ENCODE measurements at regions not wholly inside any gene's neighbourhood (a gene's known extent, or its start where the extent isn't known, plus 50 kb on each side); places are given as distances from the start of the nearest gene placed in this dataset.
A peak's percentile ranks its signal among the peaks of the same experiment; 100 is the strongest.

DNA sequence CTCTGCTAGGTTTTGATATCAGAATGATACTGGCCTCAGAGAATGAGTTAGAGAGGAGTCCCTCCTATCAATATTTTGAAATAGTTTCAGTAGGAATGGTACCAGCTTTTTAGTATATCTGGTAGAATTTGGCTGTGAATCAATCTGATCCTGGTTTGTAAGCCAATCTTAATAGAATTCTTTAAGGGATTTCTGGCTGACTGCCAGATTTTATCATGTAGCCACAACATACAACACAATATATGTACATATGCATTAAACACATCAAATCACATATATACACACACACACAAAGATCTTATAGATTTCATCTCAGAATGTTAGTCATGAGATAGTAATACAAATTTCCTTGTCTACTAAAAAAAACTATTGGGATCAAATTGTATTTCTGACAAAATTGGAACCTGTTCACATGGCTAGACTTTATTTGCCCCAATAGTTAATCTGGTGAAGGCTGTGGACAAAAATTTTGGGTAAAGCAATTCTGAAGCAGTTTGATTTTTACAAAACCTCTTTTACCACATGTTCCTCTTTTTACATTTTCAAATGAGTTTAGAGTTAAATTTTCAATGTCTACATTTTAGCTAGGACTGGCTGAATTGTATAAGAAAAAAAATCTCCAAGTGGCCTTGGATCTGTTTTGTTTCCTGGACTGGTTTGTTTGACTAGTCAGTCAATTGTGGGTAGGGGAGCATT is 151.7 kb downstream of the FASLG start:
- DNase-seq: no peak

DNA sequence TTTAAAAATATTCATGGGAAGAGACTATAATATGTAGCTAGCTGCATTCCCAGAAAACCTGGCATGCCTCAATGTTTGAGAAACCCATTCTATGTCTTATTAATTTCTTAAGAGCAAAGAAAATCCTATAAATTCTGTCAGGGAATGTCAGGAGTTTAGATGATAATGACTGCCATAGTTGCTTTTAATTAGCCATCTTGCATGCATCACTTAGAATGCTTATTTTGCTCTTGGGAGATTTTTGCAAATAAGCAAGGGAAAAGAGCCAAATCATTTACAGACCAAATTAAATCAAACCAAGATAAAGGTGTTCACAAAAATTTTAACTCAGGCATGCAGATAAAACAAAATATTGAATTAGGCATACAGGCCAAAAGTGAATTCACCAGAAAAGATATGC is 152.8 kb downstream of the FASLG start:
- no peak for DNase-seq

DNA sequence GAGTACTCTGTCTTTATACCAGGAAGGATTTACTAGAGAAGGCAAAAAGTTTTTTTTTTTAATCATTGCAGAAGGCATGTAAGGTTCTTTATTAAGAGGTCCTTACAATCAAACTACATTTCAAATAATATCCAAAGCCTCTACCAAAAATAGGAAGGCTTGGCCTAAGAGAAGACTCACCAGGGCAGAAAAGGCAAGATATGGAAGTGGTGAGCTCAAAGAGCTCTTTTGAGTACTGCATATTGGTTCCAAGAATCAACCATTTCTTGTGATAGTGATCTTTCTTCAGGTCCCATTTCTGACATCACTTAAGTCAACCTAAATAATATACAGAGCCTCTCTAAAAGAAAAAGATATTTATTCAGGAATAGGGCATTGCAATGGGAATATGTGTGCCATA is 153.2 kb downstream of the FASLG start:
- no peak for DNase-seq

DNA sequence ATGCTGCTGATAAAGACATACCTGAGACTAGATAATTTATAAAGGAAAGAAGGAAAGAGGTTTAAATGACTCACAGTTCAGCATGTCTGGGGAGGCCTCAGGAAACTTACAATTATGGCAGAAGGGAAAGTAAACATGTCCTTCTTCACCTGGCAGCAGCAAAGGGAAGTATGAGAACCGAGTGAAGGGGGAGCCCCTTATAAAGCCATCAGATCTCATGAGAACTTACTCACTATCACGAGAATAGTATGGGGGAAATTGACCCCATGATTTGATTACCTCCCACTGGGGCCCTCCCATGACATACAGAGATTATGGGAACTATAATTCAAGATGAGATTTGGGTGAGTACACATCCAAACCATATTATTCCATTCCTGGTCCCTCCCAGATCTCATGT is 154.4 kb downstream of the FASLG start:
- DNase-seq: no peak

DNA sequence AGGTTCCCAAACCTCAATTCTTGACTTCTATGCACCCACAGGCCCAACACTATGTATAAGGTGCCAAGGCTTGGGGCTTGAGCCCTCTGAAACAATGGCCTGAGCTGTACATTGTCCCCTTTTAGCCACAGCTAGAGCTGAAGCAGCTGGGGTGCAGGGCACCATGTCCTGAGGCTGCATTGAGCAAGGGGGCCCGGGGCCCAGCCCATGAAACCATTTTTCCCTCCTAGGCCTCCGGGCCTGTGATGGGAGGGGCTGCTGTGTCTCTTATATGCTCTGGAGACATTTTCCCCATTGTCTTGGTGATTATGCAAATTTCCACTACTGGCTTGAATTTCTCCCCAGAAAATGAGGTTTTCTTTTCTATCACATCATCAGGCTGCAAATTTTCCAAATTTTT is 155.5 kb downstream of the FASLG start:
- no peak for DNase-seq

DNA sequence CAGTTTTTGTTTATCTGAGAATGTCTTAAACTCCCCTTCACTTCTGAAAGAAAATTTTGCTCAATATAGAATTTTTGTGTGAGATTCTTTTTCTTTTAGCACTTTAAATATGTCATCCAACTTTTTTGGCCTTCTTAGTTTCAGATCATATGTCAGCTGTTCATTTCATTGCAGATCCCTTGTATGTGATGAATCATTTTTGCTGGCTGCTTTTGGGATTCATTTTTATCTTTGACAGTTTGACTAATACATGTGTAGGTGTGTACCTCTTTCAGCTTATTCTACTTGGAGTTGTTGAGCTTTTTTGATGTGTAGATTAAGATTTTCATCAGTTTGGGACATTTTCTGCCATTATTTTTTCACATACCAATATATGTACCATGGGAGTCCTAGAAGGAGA is 156.8 kb downstream of the FASLG start:
- DNase-seq: no peak

DNA sequence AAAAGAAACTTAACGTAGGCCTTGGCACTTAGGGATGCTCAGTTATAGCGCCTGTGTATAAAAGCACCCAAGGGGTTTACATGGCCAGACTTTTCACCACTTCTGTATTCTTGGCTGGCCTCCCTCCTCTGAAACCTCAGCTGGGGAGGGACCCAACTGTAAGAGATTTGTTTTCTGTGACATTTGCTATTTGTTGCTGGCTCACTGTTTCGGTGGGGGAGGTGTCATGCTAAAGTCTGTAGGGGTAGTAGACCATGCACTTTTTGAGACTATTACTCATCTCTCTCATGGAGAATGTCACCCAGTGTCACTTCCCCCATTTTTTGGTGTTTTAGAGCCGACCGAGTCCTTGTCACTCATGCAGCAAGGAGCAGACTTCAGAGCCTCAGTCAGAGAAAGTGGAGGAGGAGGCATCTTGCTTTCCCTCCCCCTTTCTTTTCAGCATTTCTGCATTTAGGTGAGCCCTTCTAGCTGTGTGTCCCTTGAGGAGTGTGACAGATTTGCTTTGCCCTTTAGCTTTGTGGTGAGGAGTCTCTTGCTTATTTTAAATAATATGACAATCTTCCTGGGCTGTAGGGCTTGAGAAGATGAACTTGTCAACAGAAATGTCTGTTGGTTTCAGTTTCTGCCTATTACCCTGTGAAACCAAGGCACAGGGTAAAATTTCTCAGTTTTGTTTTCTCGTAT is 160.1 kb downstream of the FASLG start:
- DNase-seq: peak; percentile 36

DNA sequence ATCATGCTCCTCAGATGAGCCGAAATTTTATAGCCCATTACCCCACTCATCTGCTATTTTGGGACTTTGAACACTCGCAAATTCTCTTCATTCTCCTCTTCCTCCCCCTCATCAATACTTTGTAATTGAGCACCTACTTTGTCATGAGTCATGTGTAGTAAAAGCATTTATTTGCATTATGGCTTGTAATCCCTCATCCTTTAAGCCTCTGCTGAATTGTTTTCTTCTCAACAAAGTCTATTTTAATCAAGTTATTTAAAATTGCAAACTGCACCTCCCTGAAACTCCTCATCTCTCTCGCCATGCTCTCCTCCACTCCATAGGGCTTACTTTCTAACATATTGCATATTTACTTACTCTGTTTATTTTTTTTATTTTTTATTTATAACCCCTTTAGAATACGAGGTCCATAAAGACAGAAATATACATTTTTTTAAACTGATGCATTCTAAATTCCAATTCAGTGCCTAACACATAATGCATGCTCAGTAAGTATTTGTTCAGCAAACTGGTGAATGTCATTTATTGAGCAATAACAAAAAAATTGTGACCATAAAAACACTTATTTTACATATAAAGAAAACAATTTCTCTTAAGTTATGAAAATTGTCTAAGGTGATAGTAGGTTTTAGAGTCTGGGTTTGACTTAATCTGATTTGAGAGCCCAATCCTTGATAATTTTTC is 161.7 kb downstream of the FASLG start:
- no peak for DNase-seq

DNA sequence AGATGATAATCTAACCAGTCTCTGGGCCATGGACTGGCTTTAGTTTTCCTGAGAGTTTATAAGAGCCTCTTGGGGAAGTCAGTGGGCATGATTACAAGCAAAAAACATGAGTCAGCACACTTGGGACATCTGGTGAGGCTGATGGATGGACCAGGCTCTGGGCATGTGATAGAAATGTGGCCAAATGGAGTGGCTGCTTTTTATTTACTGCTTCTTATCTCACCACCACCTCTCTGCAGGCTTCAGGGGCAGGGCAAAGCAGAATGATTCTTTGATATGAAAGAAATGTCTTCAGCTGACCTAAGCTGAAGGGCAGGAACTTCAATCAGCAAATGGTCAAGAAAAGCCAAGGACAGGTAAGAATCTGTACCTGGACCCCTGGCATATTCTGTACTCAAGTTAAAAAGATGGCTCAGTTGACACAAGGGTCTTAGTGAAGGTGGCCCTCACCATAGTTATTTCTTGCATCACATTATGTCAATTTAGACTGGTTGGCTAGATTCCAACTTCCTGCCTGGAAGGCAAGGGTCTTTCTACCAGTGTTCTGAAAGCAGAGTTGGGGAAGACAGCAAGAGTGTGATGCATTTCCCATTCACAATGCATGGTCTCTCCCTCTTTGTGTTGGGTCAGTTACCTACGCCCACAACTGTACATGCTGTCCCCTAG is 162.8 kb downstream of the FASLG start:
- DNase-seq: no peak

DNA sequence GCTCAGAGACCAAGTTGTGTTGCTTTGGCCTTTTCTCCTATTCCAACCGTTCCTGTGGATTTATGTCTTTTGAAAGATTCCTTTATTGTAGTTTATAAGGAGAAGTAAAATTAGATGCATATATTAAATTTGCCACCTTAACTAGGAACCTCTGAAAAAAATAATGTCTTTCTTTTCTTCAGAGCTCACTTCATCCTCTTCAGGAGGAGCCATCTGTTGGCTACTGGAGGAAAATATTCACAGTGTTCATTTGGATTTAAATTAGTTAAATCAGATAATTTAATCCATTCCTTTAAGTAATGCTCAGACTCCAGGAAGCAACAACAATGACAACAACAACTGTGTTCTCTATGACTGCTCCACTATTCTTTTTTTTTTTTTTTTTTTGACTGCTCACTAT is 164.0 kb downstream of the FASLG start:
- DNase-seq: no peak

DNA sequence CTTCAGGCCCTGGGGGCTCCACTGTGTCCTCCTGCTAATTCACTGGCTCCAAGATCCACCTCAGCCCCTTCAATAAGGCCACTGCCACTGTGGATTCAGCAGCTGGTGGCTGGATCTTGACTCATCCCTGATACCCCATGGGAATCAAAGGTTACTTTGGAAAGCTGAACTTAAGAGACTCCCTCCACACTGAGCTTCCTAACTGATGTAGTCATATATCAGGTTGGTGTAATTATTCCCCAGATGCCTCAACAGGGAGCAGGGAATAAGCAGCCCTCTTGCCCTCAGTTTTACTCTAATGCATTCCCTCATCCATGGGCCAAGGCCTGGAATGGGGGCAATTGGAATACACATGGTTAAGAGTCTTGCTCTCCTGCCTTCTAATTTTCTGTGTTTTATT is 164.6 kb downstream of the FASLG start:
- no peak for DNase-seq

DNA sequence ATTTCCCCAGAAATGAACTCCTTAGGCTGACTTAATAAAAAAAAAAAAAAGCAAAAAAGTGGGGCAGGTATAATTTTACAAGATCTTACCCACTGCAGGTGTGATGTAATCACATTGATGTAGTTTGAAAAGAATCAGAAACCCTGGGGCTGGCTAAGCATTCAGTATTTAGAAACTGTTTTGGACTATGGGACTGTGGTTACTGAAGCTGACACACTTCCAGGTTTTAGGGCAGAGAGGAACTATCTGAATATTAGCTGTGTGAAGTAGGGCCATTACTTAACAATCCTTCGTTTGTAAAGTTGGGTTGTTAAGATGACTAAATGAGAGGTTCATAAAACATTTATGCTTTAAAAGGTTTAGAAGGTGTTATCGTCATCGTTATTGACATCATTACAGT is 165.3 kb downstream of the FASLG start:
- no peak for DNase-seq

DNA sequence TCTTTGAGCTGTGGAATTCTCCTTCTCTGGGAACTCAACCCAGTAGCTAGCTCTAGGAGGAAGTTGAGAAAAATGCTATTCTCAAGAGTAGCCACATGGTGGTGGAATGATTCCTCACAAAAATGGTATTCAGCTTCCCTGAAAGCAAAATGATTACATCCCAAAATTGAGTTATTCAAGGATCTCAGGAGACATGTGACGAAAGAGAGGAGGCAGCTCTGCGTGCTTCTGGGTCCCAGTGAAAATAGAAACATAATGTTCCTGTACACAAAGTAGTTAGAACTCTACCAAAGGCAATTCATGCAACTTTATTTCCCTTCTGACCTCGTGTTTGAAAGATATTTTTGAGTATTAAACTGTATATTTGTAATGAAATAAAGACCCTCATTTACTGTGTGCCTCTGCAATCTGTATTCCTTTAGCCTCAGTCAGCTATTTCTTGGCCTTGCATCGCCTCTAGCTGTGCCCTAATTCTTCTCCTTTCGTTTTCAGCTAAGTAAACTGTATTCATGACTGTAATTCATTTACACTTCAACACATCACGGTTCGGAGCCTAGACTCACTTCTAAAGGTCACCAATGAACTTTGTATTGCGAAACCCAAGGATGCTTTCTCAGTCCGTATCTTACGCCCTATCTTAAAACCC is 167.3 kb downstream of the FASLG start:
- DNase-seq: peak; percentile 27

DNA sequence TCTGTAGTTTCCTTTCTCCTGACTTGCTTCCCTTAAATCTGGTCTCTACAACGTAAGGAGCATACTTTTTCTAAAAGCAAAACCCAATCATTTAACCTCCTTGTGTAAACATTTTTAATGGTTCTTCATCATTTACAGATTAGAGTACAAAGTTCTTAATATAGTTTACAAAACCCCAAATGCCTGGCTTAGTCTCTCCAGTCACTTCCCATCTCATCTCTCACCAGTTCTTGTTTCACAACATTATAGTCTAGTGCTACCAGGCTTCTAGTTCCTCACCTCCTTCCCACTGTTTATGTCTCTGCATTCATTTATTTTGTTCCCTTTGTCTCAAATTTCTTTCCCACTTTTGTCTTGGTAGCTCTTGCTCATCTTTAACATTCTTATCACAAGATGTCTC is 168.4 kb downstream of the FASLG start:
- DNase-seq: no peak

DNA sequence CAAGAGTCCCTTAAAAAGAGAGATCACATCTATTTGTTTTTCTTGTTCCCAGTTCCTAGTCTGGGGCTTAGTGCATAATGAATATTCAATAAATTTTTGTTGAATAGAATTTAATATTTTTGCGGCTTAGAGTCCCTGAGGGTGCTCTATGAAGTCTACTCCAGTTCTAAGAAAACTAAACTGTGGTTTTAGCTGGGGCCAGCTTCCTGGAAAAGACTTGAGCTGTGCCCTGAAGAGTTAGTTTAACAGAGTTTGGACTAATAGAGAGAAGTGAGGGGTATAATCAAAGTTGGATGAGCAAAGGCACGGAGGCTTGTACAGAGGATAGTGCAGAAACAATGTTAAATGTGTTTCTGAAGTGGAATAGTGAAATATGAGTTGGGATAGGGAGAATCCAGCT is 168.9 kb downstream of the FASLG start:
- DNase-seq: no peak

DNA sequence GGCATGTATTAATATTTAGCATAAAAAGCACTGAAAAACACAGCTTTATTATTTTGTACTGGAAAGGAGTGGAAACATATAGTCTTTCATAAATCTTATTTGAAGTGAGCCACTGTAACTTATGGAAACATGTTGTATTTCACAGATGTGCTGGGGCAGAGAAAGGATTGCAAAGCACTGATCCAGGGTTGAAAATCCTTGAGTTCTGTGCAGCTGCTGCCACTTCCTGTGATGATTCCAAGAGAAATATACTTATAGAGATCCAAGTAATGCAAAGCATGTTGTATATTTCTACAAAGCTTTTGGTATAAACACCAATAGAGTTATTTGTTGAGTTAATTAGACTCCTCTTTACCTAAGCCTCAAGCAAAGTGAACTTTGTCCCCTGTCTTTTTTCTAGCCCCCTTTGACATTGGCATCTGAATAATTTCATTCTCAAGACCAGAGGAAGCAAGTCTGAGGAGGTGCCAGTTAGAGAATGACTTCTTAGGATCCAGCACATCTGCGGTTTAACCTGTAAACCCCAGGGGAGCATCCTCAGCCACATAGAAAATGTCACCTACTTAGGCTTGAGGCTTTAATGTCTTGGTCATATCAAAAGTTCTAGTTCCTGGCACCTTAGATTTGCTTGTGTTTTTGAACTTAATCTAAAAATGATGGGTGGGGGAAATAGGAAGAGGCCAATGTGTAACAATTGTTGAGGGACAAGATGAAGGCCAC is 173.3 kb downstream of the FASLG start:
- DNase-seq: no peak

DNA sequence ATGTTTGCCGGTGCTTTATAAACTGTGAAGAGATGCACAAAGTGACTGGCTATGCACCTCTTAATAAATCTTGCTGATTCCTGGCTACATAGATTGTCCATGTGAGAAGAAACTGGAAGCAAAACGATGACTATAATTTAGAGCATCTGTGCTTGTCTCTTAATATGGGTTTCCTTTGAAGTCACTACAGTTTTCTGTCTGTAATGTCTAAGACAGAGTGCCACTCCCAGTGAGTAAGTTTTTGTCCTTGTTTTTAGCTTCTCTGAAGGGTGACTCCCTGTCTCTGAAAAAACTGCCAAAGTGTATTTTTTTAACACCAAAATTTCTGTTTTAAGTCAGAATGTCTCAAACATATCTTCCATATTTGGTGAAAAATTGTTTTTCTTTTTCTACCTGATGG is 175.1 kb downstream of the FASLG start:
- DNase-seq: no peak

DNA sequence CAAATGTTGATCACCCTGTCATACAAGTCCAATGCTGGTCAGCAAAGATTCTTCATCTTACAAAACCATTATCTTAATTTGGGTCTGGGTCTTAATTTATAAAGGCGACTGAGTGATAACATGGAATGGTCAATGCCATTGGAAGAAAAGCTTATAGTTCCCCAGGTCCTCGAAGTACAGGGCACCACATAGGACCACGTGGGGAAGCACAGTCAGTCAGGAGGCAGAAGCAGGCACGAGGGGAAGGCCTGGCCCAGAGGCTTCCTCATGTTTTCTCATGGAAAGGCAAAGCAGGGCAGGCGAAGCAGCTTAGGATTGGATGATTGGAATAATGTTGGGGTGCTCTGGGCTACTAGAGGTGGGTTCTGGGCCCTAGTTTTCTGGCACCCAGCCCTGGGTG is 175.7 kb downstream of the FASLG start:
- no peak for DNase-seq

DNA sequence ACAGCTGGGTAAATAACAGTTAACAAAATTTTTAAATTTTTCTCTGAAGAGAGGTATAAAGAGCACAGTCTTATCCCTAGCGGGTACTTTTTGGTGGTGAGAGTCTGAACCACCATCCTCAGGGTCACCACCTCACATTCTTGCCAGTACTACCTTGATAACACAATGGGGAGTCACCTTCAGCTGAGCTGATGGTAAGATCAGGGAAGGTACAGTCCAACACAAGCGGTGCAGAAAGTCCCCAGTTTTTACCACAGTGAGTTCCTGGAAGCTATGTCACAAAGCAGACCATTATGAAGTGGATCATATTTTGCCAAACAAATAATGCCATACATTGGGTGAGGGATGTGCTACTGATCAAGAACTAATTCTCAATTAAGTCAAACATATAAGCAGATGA is 176.9 kb downstream of the FASLG start:
- no peak for DNase-seq

DNA sequence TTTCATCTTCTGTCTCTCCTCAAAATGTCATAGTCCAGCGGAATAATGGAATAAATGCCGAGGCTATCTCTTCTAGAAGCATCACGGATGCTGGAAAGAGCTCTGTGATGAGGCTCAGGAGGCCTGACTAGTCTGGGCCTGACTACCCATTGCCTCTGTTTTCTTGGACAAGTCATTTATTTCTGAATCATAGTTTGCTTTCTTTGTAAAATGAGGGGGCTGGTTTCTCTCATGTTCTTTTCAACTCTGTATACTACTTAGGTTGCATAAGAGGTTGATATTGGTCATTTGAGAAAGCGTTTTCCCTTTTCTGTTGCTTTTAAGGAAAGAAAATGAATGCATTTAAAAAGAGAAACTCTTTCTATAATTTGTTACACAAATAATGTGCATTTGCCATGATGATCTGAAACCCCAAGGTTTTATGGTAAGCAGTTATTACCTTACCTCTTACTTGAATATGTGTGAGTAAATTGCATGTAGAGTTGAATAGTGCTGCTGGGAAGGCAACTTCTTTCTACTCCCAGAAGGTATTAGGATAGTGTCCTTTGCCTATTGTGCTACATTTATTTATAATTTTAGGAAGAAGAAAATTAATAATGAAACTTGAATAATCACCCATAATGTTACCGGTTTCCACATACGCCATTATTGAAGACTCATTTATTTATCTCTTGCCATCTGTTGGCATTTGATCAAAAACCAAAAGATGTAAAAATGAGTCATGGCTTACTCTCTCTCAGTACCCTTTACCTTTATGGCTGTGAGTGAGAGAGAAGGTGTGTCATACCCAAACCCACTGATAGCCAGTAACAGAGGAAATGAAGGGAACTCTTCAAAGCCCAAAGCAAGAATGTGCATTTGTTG is 179.1 kb downstream of the FASLG start:
- peak; percentile 76 for DNase-seq

DNA sequence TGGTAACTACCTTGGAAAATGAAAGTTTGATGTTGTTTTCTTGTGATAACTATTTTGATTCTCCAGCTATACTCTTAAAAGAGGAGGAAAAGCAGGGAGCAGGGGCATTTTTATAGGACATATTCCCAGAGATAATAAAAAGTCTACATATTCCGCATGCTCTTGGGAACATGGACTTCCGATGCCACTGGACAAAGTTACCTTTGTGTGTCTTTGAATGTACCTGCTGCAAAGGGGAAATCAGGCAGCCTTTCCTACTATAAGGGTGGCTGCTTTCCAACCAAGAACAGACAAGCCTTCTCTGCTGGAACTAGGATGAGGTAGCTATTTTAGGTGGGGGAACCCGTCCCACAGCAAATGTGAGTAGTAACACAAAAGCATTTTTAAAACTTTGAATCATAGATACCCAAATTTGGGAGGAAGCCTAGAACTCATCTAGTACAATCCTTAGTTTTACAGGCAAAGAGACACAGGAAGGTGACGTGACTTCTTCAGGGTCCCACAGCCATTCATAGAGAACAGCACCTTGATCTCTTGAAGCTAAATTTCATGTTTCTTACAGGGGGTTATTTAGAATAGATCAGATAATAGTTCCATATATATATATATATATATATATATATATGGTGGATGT is 179.9 kb downstream of the FASLG start:
- DNase-seq: no peak
